ENCODE measurements at regions not wholly inside any gene's neighbourhood (a gene's known extent, or its start where the extent isn't known, plus 50 kb on each side); places are given as distances from the start of the nearest gene placed in this dataset.
A peak's percentile ranks its signal among the peaks of the same experiment; 100 is the strongest.

GRCh38 chr12:127414186-127414585, 852.8 kb upstream of the TMEM132C start:
- no peak for DNase-seq

DNA sequence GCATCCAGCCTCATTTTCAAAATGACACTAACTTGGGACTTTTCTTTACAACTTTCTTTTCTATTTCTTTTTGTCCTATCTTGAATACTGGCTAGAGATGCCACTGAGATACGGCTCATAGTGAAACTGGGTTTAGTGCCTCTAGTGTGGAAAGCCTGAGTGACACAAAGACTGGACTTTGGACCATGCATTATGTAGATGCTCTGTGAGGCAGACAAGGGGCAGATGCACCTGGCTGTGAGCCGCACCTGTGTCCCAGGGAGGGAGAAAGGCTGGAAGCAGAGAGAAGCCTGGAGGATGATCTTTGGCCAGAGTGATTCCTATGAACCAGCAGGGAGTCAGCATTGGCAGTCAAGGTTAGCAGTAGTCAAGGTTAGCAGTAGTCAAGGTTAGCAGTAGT, 852.3 kb upstream of the TMEM132C start:
- DNase-seq: no peak

GRCh38 chr12:127416796-127417195, 850.2 kb upstream of the TMEM132C start:
- DNase-seq: no peak

GRCh38 chr12:127419111-127419510, 847.9 kb upstream of the TMEM132C start:
- DNase-seq: no peak

DNA sequence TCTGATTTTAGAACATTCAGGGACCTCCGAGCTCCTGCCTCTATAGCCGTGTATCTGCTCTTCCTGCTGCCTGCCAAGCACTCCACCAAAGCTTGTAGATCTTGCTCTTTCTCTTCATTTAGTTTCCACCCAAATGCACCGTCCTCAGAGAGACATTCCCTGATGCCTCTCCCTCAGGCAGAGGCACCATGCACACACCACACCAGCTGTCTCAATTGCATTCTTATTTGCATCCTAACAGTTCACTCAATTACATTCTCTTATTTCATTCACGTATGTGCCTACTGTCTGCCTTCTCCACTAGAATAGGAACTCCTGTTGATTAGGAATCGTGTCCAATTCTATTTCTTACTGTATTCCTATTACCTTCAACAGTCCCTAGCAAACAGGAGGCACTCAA, 845.4 kb upstream of the TMEM132C start:
- no peak for DNase-seq

DNA sequence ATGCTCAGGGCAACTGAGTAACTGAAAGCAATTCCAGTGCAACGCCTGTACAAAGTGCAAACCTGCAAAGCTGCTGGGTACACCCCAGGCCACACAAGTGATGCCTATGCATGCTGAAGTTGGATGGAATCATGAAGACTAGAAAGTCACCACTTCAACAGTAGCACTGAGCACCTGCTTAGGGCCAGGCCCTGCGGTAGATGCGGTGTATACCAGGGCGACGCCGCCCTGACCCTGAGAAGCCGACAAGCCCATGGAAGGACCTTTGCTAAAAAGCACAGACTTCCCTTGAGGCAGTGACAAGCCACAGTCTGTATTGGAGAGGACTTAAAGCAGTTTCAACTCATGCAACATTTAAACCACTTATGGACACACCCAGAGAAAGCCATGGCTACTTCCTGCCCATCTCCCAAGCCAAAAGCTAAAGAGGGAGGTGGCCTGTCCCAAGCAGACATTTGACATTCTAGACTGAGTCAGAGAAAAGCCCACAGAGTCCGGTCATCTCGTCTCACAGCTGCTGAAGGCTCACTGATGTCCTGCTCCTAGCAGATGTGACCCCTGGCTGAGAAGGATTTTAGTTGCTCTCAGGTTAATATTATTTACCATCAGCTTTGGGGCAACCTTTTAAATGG, 843.9 kb upstream of the TMEM132C start:
- DNase-seq: no peak

GRCh38 chr12:127425474-127425873, 841.5 kb upstream of the TMEM132C start:
- peak in 1 of 56 donors; percentile 0 for DNase-seq

DNA sequence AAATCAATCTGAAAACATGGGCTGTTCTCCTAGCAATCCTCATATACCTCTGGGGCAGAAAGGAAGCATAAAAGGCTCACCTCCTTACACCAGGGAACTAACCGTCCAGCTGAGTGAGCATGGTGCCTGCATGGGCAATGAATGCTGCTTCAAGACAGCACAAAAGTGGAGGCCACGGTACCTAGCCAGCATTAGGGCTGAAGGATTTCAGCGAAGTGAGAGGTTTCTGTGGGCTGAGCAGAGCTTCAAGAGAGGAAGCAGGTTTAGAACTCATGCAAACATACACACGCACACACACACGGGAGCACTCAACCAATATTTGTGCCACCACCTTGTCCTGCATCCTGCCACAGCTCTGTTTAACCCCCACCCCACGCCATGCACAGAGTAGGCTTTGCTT, 838.5 kb upstream of the TMEM132C start:
- no peak for DNase-seq

DNA sequence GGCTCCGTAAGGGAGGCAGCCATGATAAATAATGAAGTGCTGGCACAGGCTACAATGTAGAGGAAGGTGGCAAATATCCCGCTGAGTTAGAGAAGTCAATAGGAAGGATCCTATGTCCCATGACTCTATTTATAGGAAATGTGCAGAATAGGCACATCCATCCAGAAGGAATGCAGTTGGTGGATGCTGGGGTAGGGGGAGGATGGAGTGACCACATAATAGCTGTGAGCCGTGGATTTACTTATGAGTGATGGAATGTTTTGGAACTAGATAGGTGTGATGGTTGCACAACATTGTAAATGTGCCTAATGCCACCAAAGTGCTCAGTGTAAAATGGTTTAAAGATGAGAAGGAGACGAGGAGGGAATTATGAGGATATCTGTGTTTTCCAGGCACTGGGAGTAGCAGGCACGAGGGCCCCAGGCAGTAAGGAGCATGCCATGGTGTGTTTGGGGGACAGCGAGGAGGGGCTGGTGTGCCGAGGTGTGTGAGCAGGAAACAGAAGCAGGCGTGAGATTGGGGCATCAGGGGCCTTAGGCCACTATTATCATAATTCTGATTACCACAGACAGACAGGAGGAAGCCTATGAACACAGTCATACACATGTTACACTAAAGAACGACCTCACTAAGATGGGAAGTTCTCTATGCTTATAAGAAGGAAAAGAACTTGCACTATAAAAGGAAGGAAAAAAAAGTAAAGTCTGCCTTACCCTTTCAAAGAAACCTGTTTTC, 837.3 kb upstream of the TMEM132C start:
- no peak for DNase-seq

- no peak for DNase-seq
Observed at GRCh38 chr12:127430401-127430800, 836.6 kb upstream of the TMEM132C start.

DNA sequence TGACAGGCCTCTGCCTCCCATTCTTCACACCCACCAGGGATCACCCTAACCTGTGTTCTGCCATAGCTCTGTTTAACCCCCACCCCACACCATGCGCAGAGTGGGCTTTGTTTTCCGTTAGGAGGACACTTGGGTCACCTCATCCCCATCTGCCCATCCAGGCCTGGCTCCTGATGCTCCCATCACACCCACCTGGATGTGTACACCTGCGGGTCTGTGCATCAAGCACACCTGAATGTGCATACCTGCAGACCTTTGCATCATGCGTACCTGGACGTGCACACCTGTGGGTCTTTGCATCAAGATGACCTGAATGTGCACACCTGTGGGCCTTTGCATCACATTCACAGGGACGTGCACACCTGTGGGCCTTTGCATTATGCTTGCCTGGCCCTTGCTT, 835.8 kb upstream of the TMEM132C start:
- DNase-seq: no peak

GRCh38 chr12:127431594-127431993, 835.4 kb upstream of the TMEM132C start:
- no peak for DNase-seq

- no peak for DNase-seq
Observed at GRCh38 chr12:127435439-127435838, 831.5 kb upstream of the TMEM132C start.

DNA sequence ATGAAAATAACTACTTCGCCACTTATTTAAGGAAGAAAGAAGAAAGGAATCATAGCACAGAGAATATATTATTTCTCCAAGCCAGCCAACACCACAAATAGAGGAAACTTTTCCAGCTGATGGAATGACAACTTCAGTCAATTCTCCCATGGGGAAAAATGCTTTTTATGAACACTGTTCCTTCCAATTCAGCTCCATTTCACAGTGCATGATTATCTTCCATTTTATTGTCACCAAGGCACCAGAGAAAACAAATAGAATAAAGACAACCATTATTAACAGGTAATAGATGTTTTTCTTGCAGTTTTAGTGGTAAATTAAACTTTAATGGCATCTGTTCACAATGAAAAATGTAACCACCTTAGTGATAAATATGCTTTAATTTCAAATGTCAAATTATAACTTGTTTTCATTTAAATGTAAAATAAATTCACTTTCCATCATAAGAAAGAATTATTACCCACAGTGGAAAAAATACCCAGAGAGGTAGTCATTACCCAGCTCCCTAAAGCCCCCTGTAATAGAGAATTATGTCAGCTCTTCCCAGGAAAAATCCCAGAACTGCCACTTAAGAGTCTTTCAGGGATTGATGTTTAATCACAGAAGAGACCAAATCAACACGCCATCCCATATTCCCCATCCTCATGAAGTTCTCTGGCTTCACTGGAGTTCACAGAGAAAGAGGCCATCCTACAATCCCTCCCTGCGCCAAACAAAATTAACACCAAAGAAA, 828.3 kb upstream of the TMEM132C start:
- no peak for DNase-seq

GRCh38 chr12:127445581-127446139, 821.3 kb upstream of the TMEM132C start:
- DNase-seq: no peak

DNA sequence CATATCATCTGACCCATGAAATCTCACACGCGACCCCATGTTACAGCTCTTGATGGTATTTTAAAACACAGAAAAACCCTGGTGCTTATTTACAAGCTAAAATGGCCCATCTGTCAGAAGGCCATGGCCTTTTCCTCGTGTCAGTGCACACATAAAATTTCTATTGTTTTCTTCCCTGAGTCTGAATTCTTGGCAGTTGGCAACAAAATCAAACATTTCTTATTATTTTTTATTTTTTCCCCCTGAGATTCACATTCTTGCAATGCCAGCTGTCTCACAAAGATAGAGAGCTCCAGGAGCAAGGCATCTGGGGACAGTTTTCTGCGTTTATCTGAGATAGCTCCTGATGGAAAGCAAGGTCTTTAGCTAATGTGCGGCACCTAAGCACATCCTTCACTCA, 818.1 kb upstream of the TMEM132C start:
- no peak for DNase-seq

GRCh38 chr12:127450826-127451225, 816.1 kb upstream of the TMEM132C start:
- no peak for DNase-seq

DNA sequence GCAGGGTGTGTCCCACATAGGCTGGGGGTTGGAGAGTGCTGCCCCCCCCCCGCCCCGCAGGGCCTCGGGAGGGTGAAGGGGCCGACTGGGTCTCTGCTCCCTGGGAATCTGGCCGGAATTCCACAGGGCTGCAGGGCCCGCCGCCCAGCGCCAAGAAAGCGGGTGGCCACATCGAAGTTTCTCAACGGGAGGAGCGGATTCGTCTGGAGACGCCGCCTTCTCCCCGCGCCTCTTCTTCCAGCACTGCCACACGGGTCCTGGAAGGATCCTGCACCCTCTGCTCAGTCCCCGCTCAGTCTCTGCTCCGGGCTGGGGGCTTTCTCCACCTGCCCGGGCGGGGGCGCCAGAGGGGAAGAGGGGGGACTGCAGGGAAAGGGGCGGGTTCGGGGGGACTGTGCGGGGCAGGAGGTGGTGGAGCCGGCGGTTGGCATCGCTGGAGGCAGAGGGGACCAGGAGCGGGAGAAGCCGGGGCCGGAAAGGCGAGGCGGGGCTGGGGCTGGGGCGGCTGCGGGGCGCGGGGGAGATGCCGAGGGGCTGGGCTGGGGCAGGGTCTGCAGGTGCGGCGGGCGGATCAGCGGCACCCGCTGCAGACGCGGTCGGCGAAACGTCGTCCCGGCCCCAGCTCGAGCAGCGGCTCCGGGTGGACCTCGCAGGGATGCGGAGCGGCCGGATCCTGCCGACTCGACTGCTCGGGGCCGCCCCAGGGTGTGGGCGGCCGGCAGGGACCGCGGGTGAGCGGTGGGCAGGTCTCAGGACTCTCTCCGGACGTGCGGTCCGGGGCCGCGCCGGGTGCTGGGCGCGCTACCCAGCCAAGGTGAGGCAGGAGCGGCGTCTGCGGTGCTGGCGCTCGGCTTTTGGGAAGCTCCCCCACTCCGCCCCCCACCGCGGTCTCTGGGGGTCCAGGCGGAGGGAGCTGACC, 811.4 kb upstream of the TMEM132C start:
- peak in 2 of 56 donors; percentile 1 to 4 for DNase-seq

DNA sequence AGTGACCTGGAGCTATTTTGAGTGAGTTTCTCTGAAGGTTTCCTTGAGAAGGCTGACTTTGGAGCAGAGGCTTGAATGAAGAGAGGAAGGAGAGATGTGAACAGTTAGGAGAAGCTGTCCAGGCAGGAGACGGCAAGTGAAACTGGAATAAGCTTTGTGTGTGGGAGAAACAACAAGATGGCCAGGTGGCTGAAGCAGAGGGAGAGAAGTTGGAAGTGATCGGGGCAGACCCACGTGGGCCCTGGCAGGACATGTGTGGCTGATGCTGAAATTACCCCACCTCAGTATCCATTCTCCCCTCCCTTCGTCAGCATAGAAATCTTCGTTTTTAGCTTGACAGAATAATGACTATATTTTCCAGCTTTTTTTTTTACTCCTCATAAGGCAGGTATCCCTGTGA, 809.2 kb upstream of the TMEM132C start:
- no peak for DNase-seq

DNA sequence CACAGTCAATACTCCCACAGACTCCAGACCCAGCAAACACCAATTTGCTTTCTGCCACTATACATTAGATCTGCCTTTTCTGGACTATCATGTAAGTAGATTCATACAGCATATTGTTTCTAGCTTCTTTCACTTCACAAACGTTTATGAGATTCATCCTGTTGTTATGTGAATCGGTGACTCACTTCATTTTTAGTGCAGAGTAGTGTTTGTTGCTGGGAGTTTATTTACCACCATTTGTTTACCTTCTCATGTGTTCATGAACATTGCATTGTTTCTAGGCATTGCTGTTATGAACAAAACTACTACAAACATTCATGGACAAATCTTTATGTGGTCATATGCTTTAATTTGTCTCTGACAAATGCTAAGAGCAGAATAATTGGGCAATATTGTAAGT, 807.8 kb upstream of the TMEM132C start:
- DNase-seq: no peak

DNA sequence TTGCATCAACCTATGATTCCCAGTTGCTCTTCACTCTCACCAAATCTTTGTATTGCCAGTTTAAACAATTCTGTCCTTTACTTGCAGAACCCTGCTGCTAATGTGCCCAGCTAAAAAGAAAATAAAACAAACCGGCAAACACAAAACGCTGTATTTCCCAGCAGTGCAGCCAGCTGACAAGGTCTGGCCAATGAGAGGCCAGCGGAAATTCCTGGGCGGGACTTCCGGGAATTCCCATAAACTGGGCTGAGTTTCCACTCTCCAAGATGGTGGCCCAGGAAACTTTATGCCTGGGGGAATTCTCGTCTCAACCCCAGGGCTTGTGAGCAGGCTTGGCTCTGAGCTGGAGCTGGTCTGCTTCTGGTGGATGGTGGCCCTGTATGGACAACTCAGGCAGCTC, 807.3 kb upstream of the TMEM132C start:
- no peak for DNase-seq
